NCI-H187 treated with DMSO at 0.1 percent for 48 hours (cell line): ENCODE measurements at regions not wholly inside any gene's neighbourhood (a gene's known extent, or its start where the extent isn't known, plus 50 kb on each side); places are given as distances from the start of the nearest gene placed in this dataset.

Experiments
- DNase-seq: peaks from one replicate; lab custom pipeline; 2025; lab: John Stamatoyannopoulos, UW

DNA sequence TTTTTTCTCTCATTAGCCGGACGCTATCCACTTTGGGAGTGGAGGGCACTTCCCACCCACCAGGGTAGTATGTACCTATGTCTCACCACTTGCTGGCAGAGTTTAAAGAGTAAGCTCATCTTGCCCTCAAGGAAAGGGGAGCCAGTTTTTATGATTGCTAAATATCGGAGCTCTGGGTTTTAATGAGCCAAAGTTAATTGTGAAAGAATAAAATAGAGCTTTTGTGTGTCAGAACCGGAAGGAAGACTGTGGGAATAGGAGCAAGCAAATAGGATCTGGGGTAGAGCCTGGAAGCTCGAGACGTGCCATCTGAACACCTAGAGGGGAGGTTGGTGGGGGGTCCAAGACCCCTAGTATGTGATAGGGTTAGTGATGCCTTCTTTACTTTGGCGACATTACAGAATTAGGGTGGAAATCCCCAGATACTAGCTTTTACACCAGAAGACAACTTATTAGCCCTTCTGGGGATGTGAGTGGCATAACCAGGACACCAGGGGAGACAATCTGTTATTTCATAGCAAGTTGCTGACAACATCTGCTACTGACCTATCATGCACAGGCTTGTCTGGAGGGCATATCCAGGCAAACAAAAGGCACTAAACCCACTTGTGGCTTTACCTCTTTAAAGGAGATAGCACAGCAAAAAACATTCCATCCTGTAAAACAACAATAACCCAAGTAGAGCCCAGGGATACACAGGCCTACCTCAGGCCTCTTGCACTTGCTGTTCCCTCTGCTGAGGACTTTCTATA lies 333.8 kb downstream of the ZNF621 start:
- no peak for DNase-seq

DNA sequence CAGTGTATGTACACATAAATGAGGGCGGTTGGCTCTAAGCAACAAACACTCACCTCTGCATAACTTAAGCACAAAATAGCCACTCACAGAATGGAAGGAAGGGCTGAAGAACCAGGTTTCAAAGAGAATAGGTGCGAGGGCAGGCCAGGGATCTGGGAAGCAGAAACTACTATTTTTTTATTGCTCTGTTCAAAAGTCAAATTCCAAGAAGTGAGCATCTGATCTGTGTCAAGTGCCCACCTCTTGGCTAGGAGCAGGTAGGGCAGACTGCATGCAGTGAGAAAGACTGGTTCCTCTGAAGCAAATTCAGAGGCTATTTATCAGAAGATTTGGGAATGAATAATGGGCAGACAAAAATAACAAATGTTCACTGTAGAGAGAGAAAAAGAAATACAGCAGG lies 336.4 kb upstream of the CTNNB1 start:
- DNase-seq = no peak

DNA sequence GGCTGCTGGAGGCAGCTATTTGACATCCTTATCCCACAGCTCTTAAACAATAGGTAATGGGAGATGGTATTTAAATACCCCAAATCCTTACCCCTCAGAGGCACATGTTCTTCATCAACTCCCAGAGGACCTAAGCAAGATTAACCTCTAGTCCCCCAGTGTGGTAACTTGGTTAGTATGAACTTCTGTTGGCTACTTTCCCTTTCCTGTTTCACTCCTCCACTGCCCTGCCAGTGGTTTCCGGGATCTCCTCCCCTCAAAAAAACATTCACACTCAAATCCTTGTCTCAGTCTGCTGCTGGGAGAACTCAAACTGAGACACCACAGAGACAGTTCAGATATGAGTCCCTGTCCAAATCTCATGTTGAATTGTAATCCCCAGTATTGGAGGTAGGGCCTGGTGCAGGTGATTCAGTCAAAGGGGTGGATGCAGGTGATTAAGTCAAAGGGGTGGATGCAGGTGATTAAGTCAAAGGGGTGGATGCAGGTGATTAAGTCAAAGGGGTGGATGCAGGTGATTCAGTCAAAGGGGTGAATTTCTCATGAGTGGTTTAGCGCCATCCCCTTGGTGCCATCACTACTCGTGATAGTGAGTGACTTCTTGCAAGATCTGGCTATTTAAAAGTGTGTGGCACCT lies 335.0 kb upstream of the CTNNB1 start:
- DNase-seq = no peak

DNA sequence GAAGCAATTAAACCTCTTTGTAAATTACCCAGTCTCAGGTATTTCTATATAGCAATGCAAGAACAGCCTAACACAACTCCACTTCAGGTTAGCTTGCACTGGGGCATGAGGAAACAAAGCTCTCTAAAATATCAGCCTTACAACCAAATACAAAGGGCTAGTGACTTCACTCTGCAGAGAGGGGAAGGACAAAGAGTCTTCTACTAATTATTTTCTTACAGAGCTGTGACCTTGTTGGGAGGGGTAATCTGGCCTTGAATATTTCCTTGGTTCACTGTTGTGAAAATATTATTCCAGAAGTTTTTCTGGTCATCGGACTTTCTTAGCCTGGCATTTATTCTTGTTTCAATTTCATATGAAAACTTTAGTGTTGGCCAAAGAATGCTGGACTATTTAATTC lies 334.4 kb upstream of the CTNNB1 start:
- no peak for DNase-seq

DNA sequence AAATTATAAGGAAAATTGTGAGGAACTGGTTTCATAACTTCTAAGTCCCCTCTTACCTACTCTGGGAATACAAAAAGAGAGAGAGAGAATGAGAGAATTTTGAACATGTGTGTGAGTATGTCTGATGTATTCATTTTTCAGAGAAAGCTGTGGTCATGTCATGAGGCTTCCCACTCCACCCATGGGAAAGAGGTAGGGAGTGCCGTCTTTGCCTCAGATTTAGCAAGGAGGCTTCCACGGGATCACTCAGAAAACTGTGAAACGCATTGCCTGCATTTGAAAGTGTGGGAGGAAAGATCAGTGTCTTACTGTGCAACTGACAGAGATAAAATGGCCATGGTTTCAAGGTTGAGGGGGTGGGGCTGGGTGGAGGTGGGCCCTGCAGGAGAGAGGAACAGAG lies 331.5 kb upstream of the CTNNB1 start:
- no peak for DNase-seq

DNA sequence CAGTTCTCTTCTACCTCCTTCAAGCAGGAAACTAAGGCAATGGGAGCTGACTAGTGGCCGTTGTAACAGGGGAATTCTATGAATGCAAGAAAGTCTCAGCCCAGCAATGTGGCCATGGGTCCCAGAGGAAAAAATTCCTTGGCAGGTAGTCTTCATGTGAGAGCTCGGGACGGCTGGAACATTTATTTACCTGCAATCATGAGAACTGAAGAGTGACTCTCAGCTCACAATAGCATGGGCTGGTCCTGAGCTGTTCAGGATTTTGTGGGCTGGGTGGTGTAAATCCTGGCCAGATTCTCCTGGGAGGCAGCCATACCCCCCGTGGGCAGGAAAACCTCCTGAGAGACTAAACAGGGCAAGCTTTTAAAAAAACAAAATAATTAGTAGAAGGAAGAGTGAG lies 330.3 kb upstream of the CTNNB1 start:
- no peak for DNase-seq

DNA sequence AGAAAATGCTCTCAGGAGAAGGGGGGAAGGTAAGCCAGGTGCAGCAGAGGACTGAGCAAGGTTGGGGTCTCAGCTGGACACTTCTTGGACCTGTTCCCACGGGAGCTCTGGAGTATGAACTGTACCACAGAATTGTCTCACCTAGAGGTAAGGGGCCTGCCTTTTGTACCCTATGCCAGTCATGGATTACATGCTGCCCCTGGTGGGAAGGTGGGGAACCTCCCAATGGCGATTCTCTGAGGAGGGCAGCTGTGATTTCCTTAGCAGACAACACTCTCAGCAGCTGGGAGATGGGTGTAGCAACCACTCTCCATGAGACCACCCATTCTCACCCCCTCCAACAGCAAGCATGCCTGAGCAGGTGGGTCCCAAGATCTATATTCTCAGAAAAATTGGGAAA lies 329.4 kb upstream of the CTNNB1 start:
- no peak for DNase-seq

DNA sequence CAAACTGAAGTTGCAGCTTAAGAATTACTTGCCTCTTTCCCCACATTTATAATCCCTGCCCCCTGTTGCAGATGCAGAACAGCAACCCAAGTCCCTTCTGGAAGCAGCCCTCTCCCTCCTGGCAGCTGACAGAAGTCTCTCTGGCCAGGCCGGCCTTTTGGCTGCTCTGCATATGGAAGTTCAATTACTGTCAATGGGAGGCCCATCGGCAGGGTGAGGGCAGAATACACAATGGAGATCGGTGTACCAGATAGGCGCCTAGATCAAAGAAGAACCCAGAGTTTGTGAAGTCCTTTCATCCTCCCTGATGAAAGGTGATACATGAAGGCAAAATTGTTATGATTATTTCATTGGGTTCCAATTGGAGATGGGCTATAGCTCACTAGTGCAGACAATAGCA lies 327.9 kb upstream of the CTNNB1 start:
- DNase-seq = no peak

DNA sequence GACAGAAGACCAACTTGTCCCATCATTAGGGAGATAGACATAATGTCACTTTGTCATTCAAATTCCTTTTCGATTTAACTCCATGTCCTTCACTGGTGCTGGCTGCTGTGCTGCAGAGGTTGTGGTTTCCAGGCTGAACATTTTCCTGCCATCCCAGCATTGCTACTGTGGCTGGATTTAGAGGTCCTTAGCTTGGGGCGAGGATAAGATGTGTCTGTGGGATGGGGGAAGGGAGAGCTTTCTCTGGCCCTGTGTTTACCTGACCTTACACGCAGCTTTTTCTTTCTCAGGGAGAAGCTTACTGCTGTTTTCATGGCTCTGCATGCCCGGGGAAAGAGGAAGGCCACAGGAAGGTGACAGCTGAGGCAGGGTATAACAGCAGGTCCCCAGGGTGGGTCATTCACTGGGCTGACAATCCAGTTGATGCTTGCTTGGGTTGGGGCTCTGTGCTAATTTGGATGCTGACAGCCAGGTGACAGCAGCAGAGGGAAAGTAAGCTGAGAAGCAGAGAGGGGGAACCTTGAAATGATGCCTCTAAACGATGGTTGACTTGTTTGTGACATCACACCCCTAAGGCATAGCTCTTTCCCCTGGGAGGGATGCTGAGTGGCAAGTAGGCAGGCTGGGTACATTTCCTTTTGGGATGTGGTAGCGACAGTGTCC lies 326.9 kb upstream of the CTNNB1 start:
- no peak for DNase-seq

DNA sequence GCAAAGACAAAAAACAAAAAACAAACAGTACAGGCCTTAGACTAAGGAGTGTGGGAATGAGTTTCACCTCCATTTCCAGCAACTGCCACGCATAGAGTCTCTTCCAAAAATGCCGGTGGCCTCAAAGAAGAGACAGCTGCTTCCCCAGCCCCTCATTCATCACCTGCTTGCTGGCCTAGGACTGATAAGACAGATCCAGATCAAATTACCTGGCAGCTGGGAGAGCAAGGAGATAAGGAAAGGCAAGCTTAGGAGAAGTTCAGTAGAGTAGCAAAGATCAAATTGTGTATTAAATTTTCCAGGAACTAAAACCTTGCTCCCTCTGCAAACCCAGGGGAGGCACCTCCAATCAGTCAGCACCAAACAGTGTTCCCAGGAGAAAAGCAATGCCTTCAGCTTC lies 325.8 kb upstream of the CTNNB1 start:
- DNase-seq = no peak

DNA sequence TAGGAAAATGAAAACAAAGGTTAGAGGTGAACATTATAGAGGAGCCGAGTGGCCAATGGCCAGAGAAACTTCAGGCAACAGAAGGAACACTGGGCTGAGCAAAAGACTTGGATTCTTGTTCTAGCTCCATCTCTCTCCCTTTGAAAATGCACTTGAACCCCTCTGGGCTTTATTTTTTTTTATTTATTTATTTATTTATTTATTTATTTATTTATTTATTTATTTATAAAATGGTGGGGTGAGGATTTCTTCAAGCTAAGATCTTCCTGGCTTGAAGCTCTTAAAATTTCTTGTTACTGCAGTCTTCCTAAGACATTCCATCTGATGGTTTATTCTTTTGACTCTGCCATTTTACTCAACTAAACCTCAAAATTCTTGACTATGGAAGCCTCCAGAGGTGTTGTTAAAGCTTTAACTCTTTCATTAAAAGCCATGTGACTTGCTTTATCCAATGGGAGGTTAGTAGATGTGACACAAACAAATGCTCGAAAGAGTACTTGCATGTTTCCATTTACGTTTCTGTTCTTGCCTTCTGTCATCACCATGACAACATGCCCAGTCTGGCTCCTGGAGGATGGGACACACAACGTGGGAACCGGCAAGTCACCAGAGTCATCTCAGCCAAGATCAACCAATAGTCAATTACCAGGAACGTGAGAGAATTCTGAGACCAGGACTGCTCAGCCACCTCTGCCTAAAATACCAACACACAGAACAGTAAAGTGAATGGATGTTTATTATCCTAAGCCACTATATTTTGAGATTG lies 325.2 kb upstream of the CTNNB1 start:
- no peak for DNase-seq

DNA sequence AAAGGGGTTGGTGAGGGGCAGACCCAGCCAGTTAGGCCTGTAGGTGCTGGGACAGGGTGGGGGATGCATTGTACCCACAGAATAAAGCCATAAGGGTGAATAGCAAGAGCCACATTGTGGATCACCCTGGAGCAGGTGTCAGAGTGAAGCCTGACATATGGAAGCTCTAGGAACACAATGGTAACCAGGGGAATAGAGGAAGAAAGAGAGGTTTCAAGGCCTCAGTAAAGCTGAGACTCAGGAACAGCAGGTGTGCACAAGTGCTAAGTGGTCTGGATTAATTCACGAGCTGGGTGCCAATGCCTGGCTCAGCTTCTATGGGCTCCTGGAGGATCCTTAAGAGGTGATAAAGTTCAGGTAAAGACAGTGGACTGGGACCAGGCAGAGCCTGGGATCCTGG lies 323.7 kb upstream of the CTNNB1 start:
- DNase-seq = no peak

DNA sequence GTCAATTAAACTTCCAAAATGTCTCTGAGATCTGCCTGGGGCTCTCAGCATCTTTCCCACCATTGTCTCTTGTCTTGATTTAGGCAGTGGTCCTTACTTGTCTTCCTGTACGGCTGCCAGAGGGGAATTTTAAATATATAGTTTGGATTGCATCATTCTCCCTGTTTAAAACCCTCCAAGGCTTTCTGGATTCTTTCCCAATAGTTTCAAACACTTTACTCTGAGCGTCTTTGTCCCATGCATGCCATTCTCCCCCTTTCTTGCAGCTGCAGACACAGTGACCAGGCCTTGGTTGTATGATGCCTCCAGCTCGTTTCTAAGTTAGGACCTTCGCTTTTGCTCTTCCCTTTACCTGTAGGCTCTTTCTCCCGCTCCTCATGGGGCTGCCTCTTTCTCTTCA lies 323.3 kb upstream of the CTNNB1 start:
- no peak for DNase-seq

DNA sequence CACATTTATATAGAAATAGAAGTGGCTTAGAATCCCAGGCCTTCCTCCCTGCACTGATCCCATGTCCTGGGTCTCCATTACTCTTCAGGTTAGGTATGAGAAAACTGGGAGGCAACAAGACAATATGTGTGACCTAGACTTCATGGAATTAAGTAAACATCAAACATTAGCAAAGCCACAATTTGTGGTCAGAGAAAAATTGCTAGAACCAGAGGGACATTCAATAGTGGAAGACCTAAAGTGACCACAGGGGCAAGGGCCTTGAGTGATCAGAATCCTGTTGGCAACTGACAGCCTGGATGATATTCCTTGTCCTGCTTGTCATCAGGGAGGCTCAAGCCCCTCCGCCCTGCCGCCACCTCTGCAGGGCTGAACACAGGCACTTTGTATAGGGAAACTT lies 322.8 kb upstream of the CTNNB1 start:
- no peak for DNase-seq

DNA sequence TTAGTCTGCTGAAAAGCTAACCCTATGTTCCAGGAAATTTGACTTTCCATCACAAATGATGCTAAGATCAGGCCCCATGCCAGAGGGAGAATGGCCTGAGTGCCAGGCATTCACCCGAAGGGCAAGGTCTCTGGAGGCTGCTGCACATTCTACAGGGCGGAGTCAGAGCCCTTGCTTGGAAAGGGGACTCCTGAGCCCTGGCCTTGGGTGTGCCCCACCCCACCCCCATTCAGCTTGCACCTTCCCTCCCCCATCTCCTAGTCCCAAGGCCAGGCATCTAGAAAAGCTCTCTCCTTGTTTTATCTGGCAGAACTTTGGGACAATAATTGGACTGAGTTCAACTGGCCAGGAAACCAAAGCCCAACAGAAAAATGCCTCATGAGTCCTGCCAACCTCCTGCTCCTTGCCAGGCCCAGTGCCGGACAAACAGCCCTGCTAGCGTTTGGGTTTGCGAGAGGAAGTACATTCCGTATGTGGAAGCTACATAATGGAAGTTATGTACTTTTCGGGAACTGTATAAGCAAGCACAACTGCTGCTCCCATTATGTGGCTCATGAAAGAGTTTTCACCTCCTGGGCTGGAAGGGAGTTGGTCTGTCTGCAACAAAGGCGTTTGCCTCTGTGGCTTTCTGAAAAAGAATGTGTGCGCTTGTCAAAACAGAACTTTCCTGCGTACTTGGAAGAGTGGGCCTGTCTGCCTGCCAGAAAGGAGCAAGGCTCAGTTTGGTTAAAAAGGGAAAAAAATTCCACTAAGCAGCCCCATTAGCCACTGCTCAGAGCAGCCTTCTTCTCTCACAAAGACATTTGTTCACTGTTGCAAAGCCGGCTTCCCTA lies 321.5 kb upstream of the CTNNB1 start:
- no peak for DNase-seq

DNA sequence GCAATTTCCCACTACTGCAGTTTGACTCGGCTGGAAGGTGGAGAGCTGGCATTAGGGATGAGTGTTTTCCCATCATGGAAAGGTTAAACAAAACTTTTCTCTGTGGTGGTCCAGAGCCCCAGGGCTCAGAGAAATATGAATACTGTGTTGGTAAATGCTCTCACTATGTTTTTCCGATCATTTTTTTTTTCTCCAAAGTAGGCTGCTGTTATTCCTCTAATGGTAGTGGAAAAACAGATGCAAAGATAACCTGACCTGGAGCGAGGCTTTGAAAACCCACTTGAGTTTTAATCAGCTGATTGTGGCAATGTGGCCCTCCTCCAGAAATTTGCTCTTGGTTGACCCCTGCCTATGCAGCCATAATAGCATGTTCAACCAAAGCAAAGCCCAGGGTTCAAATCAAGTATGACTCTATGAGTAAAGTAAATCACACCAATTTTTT lies 320.8 kb upstream of the CTNNB1 start:
- no peak for DNase-seq

DNA sequence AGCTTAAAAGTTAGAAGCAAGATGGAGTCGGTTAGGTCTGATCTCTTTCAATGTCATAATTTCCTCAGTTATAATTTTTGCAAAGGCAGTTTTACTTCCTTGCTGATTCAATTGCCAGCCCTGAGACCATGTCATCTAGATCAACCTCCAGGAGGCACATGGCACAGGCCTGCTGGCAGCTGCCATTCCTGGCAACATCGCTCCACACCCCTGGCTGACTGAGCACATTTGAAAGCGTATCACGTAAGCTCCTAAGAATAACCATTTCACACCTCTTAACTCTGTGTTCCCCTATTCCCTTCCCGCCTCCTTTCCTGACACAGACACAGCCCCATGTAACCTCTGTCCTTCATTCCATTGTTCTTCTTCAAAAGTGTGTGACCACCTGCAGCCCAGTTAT lies 313.9 kb upstream of the CTNNB1 start:
- no peak for DNase-seq

DNA sequence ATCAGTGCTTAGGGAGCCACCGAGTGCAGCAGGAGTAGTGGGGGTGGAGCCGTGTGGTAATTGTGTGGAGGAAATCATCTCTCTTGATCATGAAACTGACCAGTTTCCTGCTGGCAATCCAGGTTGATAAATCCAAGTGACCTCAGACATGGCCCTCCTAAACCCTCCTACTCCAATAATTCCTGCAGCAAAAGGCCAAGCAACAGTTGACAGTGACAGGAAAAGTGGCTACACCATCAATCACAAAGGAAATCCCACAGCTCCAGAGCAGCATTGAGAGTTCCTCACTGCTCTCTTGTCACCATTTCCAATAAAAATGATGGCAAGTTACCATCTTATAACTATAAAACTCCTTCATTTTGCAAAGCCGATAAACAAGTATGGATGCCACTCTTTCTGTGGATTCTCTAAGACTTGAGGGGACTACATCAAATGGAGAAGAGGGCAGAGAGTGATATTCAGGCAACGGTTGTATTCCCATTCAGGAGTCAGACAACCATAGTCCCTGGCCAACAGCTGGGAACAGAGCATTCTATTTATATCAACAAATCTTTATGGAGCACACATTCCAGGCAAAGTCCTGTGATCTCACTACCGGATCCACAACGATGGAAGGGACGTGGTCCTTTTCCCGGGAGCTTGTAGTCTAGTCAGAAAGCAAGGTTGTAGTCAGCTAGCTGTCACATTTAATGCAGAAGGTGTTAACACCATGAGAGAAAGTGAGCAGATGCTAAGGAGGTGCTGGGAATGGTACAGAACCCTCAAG lies 312.5 kb upstream of the CTNNB1 start:
- DNase-seq = no peak

DNA sequence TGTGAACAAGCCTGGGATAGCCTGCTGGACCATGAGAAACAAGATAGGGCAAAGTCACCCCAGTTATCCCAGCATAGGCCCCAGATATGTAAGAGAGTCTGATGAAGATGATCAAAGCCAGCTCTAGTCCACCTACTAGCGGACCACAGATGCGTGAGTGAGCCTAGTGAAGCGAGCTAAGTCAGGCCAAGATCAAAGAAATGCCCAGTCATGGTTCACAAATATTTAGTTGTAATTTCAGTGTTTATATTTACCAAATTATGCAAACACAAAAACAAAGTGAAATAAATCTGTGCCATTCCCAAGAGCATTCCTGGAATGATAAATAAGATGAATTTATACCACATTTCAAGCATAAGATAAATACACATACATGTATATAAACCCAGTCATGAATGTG lies 308.1 kb upstream of the CTNNB1 start:
- no peak for DNase-seq

DNA sequence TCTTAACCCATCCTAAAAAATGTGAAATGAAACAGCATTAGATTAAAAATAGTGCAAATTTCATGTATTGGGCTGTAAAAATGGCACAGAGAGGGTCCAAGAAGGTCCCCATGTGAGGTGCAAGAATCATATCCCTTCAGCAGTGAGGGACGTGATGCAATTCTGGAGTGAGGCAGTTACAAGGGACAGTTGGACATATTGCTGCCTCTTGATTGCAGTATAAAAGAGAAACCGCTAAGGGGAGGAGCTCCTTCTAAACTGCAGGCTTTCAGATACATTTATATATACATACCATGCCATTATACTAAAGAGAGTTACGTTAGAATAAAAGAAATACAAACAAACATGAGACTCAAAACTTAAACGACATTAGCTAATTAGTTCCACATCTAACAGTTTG lies 304.2 kb upstream of the CTNNB1 start:
- no peak for DNase-seq

DNA sequence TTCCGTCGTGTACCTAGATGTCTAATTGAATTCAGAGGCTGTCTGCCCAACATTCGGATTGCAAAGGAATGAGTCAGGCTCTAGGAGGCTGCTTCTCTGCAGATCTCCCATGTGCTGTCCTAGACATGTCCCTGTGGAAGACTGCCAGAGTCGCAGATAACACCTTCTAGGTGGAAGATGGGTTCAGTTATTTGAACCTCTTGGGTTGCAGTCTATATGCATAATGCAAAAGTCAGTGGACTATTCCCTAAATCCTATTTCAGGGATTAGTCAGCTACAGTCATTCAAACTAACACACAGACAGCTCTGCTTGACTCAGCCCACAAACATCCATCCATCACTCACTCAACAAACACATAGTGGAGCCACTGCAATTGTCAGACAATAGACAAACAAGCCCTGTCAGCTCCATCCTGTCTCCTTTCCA lies 300.0 kb upstream of the CTNNB1 start:
- no peak for DNase-seq
